ENCODE measurements at regions not wholly inside any gene's neighbourhood (a gene's known extent, or its start where the extent isn't known, plus 50 kb on each side); places are given as distances from the start of the nearest gene placed in this dataset.
"Not testable (repeated sequence)": the region's sequence is repeated elsewhere in the genome, so short reads cannot be mapped to it uniquely, and the experiment has no call there.

DNA sequence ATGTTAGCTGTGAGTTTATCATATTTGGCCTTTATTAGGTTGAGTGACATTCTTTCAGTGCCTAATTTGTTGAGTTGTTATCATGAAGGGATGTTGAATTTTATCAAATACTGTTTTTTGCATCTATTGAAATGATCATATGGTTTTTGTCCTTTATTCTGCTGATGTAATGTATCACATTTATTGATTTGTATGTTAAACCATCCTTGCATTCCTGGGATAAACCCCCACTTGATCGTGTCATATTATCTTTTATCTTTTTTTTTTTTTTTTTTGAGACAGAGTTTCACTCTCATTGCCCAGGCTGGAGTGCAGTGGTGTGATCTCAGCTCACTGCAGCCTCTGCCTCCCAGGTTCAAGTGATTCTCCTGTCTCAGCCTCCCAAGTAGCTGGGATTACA lies 51.9 kb upstream of the MFGE8 start:
- DNase-seq (ENCODE audit: low read depth) = not testable (repeated sequence)

DNA sequence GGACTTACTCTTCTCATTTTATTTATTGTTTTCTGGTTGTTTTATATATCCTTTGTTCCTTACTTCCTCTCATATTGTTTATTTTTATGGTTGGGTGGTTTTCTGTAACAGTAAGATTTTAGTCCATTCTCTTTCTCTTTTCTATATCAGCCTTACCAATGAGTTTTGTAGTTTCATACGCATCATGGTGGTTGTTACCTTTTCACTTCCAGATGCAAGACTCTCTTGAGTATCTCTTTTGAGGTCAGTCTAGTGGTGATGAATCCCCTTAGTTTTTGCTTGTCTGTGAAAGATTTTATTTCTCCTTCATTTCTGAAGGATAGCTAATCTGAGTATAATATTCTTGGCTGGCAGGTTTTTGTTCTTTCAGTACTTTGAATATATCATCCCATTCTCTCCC lies 57.1 kb upstream of the MFGE8 start:
- DNase-seq (ENCODE audit: low read depth) = no peak

DNA sequence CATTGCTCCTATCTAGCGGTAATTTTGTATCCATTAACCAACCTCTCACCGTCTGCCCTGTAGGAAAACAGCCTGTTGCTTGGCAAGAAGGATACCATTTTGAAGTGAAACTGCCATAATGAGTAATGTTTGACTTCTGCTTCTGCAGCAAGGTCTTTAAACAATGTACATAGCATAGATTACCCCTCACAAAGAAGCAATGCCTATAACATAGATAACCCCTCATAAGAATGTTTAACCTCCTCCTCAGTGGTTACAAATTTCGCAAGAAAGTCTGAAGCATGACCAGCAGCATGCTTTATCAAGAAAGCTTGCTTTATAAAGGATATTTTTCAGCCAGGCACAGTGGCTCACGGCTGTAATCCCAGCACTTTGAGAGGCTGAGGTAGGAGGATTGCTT lies 61.2 kb upstream of the MFGE8 start:
- DNase-seq (ENCODE audit: low read depth) = no peak

DNA sequence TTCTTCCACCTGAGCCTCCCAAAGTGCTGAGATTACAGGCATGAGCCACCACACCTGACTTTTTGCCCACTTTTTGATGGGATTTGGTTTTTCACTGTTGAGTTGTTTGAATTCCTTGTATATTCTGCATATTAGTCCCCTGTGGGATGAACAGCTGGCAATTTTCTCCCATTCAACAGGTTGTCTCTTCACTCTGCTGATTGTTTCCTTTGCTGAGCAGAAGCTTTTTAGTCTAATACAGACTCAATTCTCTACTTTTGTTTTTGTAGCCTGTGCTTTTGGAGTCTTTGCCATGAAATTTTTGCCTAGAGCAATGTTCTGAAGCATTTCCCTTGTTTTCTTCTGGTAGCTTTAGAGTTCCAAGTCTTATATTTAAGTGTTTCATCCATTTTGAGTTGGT lies 62.7 kb upstream of the MFGE8 start:
- no peak for DNase-seq (ENCODE audit: low read depth)

- no peak for DNase-seq (ENCODE audit: low read depth)
Measured at GRCh38 chr15:88976656-88977055, 63.5 kb upstream of the MFGE8 start.

GRCh38 chr15:88979674-88980073 lies 66.5 kb upstream of the MFGE8 start:
- DNase-seq (ENCODE audit: low read depth) = no peak

- no peak for DNase-seq (ENCODE audit: low read depth)
Measured at GRCh38 chr15:88980498-88980897, 67.3 kb upstream of the MFGE8 start.

DNA sequence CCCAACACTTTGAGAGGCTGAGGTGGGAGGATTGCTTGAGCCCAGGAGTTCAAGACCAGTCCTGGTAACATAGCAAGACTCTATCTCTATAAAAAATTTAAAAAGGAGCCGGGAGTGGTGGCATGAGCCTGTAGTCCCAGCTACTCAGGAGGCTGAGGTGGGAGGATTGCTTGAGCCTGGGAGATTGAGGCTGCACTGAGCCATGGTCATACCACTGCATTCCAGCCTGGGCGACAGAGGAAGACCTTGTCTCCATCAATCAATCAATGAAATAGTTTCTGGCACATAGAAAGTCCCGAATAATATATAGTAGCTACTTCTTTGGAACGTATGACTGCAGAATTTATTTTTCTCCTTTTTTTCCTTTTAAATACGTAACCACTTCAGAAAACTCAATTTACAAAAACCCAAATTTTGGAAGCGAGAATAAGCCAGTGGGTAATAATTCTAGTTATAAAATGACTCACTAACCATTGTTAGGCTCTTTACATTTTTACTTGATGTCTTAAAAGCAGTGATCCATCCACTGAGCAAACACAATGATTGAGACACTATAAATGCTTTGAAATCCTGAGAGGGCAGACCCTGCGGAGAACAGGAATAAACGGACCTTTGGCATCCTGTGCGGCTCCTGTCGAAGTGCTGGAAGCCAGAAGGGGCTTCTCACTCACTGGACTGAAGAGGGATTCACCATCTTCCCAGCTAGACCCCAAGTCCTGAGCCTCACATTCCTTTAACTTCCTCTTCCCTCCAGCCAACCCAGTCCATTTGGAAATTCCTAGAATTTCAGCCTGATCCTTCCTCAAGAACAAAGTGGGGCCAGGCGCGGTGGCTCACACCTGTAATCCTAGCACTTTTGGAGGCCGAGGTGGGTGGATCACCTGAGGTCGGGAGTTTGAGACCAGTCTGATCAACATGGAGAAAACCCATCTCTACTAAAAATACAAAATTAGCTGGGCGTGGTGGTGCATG lies 68.4 kb upstream of the MFGE8 start:
- DNase-seq (ENCODE audit: low read depth) = no peak

DNA sequence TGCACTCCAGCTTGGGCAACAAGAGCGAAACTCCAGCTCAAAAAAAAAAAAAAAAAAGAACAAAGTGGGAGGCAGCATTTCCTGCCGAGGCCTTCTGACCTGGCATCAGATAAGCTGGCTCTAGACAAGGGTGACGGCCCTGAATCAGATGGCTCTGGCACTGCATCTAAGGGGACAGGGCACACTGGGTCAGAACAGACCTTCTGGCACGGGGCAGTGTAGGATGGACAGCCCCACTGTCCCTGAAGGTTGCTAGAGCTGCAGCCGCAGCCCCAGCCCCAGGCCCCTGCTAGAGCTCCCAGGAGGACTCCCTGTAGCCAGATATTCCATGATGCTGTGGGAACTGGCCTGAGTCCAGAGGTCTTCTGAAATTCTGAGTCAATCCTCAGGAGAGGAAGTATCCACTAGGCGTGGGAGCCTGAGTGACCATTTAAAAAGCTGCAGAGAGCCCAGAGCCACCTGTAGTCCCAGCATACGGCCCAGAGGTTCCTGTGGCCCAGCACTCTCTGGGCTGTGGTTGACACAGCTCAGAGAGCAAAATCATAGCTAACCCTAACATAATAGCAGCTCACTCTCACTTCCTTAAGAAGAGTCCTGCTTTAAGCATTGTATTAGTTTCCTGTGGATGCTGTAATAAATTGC lies 69.2 kb upstream of the MFGE8 start:
- peak; percentile 75 for DNase-seq (ENCODE audit: low read depth)

GRCh38 chr15:88982946-88983342 lies 69.8 kb upstream of the MFGE8 start:
- DNase-seq (ENCODE audit: low read depth) = no peak

DNA sequence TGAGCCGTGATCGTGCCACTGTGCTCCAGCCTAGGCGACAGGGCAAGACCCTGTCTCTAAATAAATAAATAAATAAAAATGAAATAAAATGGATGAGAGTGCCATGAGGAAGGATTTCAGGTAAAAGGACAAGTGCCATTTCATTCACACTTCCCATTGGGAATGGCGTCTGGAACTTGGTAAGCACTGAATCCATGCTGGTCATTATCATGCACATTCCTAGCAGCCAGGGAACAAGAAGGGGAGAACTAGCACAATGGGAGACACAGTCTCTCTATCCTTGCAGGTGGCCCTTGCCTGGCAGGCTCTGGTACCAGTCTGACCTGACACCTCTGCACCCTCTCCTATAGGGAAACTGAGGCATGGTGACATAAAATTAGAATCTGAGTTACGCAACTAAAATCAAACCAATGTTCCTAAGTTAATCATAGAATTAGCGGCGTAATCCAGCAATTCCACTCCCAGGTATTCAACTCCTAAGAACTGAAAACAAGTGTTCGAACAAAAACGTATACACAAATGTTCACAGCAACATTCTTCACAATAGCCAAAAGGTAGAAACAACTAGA lies 70.8 kb upstream of the MFGE8 start:
- DNase-seq (ENCODE audit: low read depth) = no peak

DNA sequence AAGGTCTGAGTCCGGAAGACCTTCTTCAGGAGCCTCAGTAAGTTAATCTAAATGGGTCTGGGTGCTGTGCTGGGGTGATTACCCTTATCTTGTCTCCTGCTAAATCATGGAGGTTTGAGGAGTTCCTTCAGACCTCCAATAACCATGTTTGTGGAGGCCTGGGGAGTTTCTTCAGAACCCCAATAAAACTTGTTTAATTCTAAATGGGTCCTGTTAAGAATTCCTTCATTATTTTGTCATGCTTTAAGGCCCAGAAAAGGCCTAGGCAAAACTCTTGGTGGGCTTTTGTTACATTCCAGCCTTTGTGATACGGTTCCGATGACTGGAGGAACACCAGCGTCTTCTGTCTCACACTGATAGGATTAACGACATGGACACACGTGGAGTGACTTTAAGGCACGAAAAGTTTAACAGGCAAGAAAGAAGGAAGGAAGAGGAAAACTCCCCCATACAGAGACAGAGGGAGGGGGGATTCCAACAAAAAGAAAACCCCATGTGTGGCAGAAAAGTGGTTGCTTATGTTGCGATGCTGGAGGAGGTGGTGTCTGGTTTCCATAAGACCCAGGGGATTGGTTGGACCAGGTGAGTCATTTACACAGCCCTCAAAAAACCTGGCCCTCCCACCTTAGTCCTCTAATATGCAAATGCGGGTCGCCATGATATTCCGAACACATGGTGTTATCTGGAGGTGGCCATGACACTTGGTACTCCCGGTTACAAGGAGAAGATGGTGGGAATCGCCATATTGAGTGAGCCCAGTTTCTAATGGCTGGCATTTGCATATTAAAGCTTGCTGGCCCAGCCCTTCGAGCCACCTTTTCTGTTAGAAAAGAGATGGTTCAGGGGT lies 72.6 kb upstream of the MFGE8 start:
- no peak for DNase-seq (ENCODE audit: low read depth)

GRCh38 chr15:88986949-88987590 lies 73.9 kb upstream of the MFGE8 start:
- no peak for DNase-seq (ENCODE audit: low read depth)

DNA sequence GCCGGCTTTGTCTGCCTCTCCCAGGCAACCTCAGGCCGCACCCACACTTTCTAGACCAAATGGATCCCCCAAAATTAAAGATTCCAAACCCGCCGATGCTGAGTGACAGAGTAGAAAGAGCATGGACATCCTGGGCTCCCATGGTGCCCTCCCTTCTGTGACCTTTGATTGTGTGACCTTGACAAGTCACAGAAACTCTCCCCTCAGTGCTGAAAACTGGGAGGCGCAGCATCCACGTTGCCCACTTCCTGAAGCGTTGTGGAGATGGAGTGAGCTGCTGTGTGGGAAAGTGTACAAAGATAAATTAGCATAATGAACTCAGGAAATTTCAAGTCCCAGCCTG lies 74.4 kb upstream of the MFGE8 start:
- DNase-seq (ENCODE audit: low read depth) = no peak

GRCh38 chr15:88987934-88988671 lies 74.9 kb upstream of the MFGE8 start:
- DNase-seq (ENCODE audit: low read depth) = peak; percentile 55

DNA sequence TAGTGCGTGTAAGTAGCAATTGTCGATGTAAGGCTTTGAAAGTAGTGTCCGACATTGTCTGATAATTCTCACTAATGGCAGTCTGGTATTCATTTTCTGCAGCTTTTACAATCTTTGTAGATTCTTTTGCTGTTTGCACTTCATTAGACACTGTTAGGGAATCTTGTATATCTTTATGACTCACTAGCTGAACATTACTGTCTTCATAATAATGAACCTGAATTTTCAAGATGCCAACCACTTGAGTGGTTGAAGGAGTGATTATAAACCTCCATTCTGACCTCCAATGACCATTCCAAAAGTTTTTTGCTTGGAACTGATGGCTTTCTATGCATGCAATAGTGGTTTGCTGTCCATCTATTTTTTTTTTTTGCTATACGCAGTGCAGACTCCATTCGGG lies 76.4 kb upstream of the MFGE8 start:
- peak; percentile 90 for DNase-seq (ENCODE audit: low read depth)

- DNase-seq (ENCODE audit: low read depth) = no peak
Measured at GRCh38 chr15:88990185-88990679, 77.1 kb upstream of the MFGE8 start.

GRCh38 chr15:88992216-88992615 lies 79.0 kb upstream of the MFGE8 start:
- DNase-seq (ENCODE audit: low read depth) = no peak

- no peak for DNase-seq (ENCODE audit: low read depth)
Measured at GRCh38 chr15:88992912-88993376, 79.8 kb upstream of the MFGE8 start.

GRCh38 chr15:88993662-88994061 lies 80.5 kb upstream of the MFGE8 start:
- no peak for DNase-seq (ENCODE audit: low read depth)

GRCh38 chr15:88994286-88994685 lies 81.1 kb upstream of the MFGE8 start:
- DNase-seq (ENCODE audit: low read depth) = no peak
